H9 (cell line): ENCODE measurements at regions not wholly inside any gene's neighbourhood (a gene's known extent, or its start where the extent isn't known, plus 50 kb on each side); places are given as distances from the start of the nearest gene placed in this dataset.
"Not testable (repeated sequence)": the region's sequence is repeated elsewhere in the genome, so short reads cannot be mapped to it uniquely, and the experiment has no call there.

ENCODE experiments used
- DNase-seq: peaks from one replicate; pipeline ENCODE4 v3.0.0-alpha.2; 2017
- H2AFZ ChIP-seq: one replicate; pipeline ENCODE4 v1.6.1; 2013; ENCODE audit warnings: mild to moderate bottlenecking, low read length, control low read depth, moderate library complexity
- H2AK5ac ChIP-seq: 2 replicates; pipeline ENCODE4 v1.6.1; 2013; ENCODE audit warnings: low read length, control low read depth, mixed read lengths; ENCODE audit not compliant: insufficient read length
- H2BK120ac ChIP-seq: one replicate; pipeline ENCODE4 v1.6.1; 2013; ENCODE audit warnings: low read depth, mild to moderate bottlenecking, low read length, control low read depth, inconsistent platforms; ENCODE audit not compliant: poor library complexity, severe bottlenecking
- H2BK12ac ChIP-seq: 2 replicates; pipeline ENCODE4 v1.6.1; 2013; ENCODE audit warnings: low read length, control low read depth, mixed read lengths, low read depth; ENCODE audit not compliant: insufficient read length
- H2BK15ac ChIP-seq: 2 replicates; pipeline ENCODE4 v1.6.1; 2013; ENCODE audit warnings: low read depth, low read length, control low read depth
- H2BK20ac ChIP-seq: one replicate; pipeline ENCODE4 v1.6.1; 2013; ENCODE audit warnings: low read depth, mild to moderate bottlenecking, low read length, control low read depth, inconsistent platforms; ENCODE audit not compliant: poor library complexity, severe bottlenecking
- H2BK5ac ChIP-seq: 2 replicates; pipeline ENCODE4 v1.6.1; 2013; ENCODE audit warnings: low read length, control low read depth, mixed read lengths; ENCODE audit not compliant: insufficient read length
- H3K14ac ChIP-seq: 2 replicates; pipeline ENCODE4 v1.6.1; 2013; ENCODE audit warnings: low read length, control low read depth; ENCODE audit not compliant: insufficient read depth
- H3K18ac ChIP-seq: 2 replicates; pipeline ENCODE4 v1.6.1; 2013; ENCODE audit warnings: low read depth, mild to moderate bottlenecking, mixed read lengths, low read length, control low read depth; ENCODE audit not compliant: insufficient read length
- H3K23ac ChIP-seq: 2 replicates; pipeline ENCODE4 v1.6.1; 2013; ENCODE audit warnings: low read length, control low read depth, mixed read lengths, low read depth; ENCODE audit not compliant: insufficient read length
- H3K23me2 ChIP-seq: 2 replicates; pipeline ENCODE4 v1.6.1; 2013; ENCODE audit warnings: low read depth, mild to moderate bottlenecking, mixed read lengths, low read length, control low read depth; ENCODE audit not compliant: insufficient read length, poor library complexity, severe bottlenecking
- H3K27ac ChIP-seq: 2 replicates; pipeline ENCODE4 v1.5.1; 2013; ENCODE audit warnings: low read length, control low read depth, mixed read lengths, low read depth; ENCODE audit not compliant: insufficient read length
- H3K27me3 ChIP-seq: 2 replicates; pipeline ENCODE4 v1.6.1; 2013; ENCODE audit warnings: low read length, control low read depth, inconsistent platforms; ENCODE audit not compliant: insufficient read depth
- H3K4ac ChIP-seq: 2 replicates; pipeline ENCODE4 v1.6.1; 2013; ENCODE audit warnings: low read depth, mild to moderate bottlenecking, control low read depth, inconsistent platforms, low read length, moderate library complexity
- H3K4me1 ChIP-seq: 2 replicates; pipeline ENCODE4 v1.6.1; 2013; ENCODE audit warnings: low read length, control low read depth, inconsistent platforms; ENCODE audit not compliant: insufficient read depth
- H3K4me2 ChIP-seq: 2 replicates; pipeline ENCODE4 v1.6.1; 2013; ENCODE audit warnings: low read length, control low read depth, mixed read lengths; ENCODE audit not compliant: insufficient read length, insufficient read depth
- H3K56ac ChIP-seq: 2 replicates; pipeline ENCODE4 v1.6.1; 2013; ENCODE audit warnings: low read depth, mild to moderate bottlenecking, mixed read lengths, low read length, control low read depth; ENCODE audit not compliant: insufficient read length
- H3K79me1 ChIP-seq: 2 replicates; pipeline ENCODE4 v1.6.1; 2013; ENCODE audit warnings: low read depth, mild to moderate bottlenecking, moderate library complexity, low read length, control low read depth, inconsistent platforms; ENCODE audit not compliant: insufficient read depth, poor library complexity, severe bottlenecking
- H3K79me2 ChIP-seq: 2 replicates; pipeline ENCODE4 v1.6.1; 2013; ENCODE audit warnings: low read length, control low read depth, inconsistent platforms; ENCODE audit not compliant: insufficient read depth
- H3K9ac ChIP-seq: 2 replicates; pipeline ENCODE4 v1.6.1; 2013; ENCODE audit warnings: low read length, control low read depth, mixed read lengths; ENCODE audit not compliant: insufficient read length; ENCODE audit errors: extremely low read depth
- H3K9me3 ChIP-seq: one replicate; pipeline ENCODE4 v1.6.1; 2013; ENCODE audit warnings: low read depth, low read length, inconsistent platforms; ENCODE audit not compliant: control insufficient read depth
- H3T11ph ChIP-seq: one replicate; pipeline ENCODE4 v1.6.1; 2013; ENCODE audit warnings: mild to moderate bottlenecking, low read length, control low read depth, inconsistent platforms
- H4K20me1 ChIP-seq: one replicate; pipeline ENCODE4 v1.6.1; 2013; ENCODE audit not compliant: control insufficient read depth, insufficient read length, insufficient read depth
- H4K5ac ChIP-seq: 2 replicates; pipeline ENCODE4 v1.6.1; 2013; ENCODE audit warnings: low read depth, mild to moderate bottlenecking, mixed read lengths, low read length, control low read depth; ENCODE audit not compliant: insufficient read length
- H4K8ac ChIP-seq: replicated peaks from 2 replicates; pipeline ENCODE4 v1.6.1; 2013; ENCODE audit warnings: low read length, control low read depth, mixed read lengths, low read depth; ENCODE audit not compliant: insufficient read length
- H4K91ac ChIP-seq: 2 replicates; pipeline ENCODE4 v1.6.1; 2013; ENCODE audit warnings: low read depth, mild to moderate bottlenecking, moderate library complexity, mixed read lengths, low read length, control low read depth; ENCODE audit not compliant: insufficient read length
- H3K27ac Mint-ChIP-seq, 3 experiments: 2 replicates in 2 of 3; 3 replicates in 1 of 3; pipeline ENCODE4 v1.8.0; 2020 to 2021; ENCODE audit warnings: mixed read lengths in 3 of 3, mild to moderate bottlenecking in 1 of 3, moderate library complexity in 1 of 3
- H3K27me3 Mint-ChIP-seq: 2 replicates; pipeline ENCODE4 v1.8.0; 2021; ENCODE audit warnings: low read depth, mild to moderate bottlenecking, moderate library complexity, mixed read lengths
- H3K36me3 Mint-ChIP-seq, 3 experiments: 2 replicates in 2 of 3; 3 replicates in 1 of 3; pipeline ENCODE4 v1.8.0; 2020 to 2021; ENCODE audit warnings: low read depth in 3 of 3, mixed read lengths in 3 of 3; ENCODE audit not compliant: insufficient read depth in 1 of 3
- H3K4me1 Mint-ChIP-seq, 2 experiments: 2 replicates each; pipeline ENCODE4 v1.8.0; 2020; ENCODE audit warnings: mixed read lengths in 2 of 2
- H3K4me3 Mint-ChIP-seq, 2 experiments: 2 replicates in 1 of 2; 3 replicates in 1 of 2; pipeline ENCODE4 v1.8.0; 2020 to 2021; ENCODE audit warnings: mild to moderate bottlenecking in 2 of 2, mixed read lengths in 2 of 2, moderate library complexity in 1 of 2
- H3K9me3 Mint-ChIP-seq, 2 experiments: 2 replicates in 1 of 2; 3 replicates in 1 of 2; pipeline ENCODE4 v1.8.0; 2020; ENCODE audit warnings: mild to moderate bottlenecking in 2 of 2, mixed read lengths in 2 of 2, moderate library complexity in 1 of 2
- WGBS: extraction: QIAGEN DNeasy Blood & Tissue Kit; methylation state at CpG from one replicate; pipeline ENCODE4 v1.1.7; 2013; ENCODE audit warnings: missing lambda C conversion rate, low lambda C conversion rate, mixed read lengths; ENCODE audit not compliant: insufficient read length; ENCODE audit errors: extremely low coverage; 5-methylcytosine and 5-hydroxymethylcytosine counted together
- TF ChIP-seq, protein P1 (sequence below): fragments of 200-600 bp; sonication (generic); conservative IDR thresholded peaks from 3 replicates; pipeline ENCODE4 v1.8.0; 2021; ENCODE audit warnings: antibody characterized with exemption, mild to moderate bottlenecking

DNA sequence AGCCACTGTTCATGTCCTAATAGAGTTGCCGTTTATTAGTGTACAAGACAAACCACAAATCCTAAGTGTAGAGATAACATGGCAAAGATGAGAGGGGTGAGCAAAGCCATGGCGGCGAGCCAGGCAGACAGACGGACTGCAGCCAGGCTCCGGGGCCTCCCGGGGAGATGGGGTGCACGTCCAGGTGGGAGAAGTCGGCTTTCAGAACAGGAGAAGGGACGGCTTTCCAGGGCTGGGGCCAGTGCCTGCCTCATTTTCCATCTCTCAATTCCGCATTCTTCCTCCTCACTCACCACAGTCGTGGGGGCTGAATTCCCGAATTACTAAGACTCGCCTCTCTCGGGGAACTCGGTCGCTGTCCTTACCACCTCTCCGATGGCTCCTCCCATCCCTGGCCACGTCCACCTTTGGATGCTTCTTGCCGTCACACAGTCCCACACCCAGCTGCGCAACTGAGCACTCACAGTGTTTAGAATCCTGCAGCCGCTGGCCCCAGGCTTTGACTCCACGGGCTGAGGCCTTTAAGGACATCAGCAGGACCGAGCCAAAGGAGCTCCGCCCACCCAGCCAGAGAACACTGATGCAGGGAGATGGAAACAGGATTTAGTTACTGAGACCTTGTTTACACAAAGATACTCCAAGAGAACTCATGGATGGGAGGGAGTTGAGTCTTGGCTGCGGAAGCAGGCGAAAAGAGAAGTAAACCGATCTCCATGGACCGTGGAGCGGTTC lies 59.7 kb downstream of the RNF112 start:
- H3K27ac ChIP-seq = no peak overlapping the region
- no peak overlapping the region for H2BK15ac ChIP-seq
- H3K9ac ChIP-seq = no peak overlapping the region
- peak; percentile 67 for DNase-seq
- H2BK120ac ChIP-seq = no peak overlapping the region
- no peak overlapping the region for H3K4me2 ChIP-seq
- no peaks in the 10 kb centered on the region; the same call in 1 of the 2 replicates for H3K27me3 Mint-ChIP-seq
- H2AK5ac ChIP-seq = no peak overlapping the region
- no peaks in the 10 kb centered on the region for H3K79me1 ChIP-seq
- H4K20me1 ChIP-seq = no peaks in the 10 kb centered on the region
- H3K18ac ChIP-seq = peak overlapping the region; percentile 57
- H3K23ac ChIP-seq = no peak overlapping the region
- H3K27me3 ChIP-seq = no peaks in the 10 kb centered on the region
- H3K9me3 ChIP-seq = no peaks in the 10 kb centered on the region
- TF ChIP-seq, protein P1, sequence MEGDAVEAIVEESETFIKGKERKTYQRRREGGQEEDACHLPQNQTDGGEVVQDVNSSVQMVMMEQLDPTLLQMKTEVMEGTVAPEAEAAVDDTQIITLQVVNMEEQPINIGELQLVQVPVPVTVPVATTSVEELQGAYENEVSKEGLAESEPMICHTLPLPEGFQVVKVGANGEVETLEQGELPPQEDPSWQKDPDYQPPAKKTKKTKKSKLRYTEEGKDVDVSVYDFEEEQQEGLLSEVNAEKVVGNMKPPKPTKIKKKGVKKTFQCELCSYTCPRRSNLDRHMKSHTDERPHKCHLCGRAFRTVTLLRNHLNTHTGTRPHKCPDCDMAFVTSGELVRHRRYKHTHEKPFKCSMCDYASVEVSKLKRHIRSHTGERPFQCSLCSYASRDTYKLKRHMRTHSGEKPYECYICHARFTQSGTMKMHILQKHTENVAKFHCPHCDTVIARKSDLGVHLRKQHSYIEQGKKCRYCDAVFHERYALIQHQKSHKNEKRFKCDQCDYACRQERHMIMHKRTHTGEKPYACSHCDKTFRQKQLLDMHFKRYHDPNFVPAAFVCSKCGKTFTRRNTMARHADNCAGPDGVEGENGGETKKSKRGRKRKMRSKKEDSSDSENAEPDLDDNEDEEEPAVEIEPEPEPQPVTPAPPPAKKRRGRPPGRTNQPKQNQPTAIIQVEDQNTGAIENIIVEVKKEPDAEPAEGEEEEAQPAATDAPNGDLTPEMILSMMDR = no peak
- H3K79me2 ChIP-seq = no peaks in the 10 kb centered on the region
- H2AFZ ChIP-seq = peak overlapping the region; percentile 88
- no peak overlapping the region for H3T11ph ChIP-seq
- H3K14ac ChIP-seq = peak overlapping the region; percentile 20; the same call in 1 of the 2 replicates
- no CpG with 5 or more reads among the region's 29 CpGs for WGBS
- H3K23me2 ChIP-seq = no peaks in the 10 kb centered on the region
- no peak overlapping the region; a peak in 1 of 5 replicates for H3K4me3 Mint-ChIP-seq
- H3K9me3 Mint-ChIP-seq = peaks cover 14 to 17% of the 10 kb centered on the region in 2 experiments
- peak overlapping the region; percentile 52 to 93 (median 84); a peak in 4 of 7 replicates for H3K27ac Mint-ChIP-seq
- no peak overlapping the region for H4K91ac ChIP-seq
- H3K36me3 Mint-ChIP-seq = peaks cover 3 to 12% (median 7%) of the 10 kb centered on the region in 3 experiments; a peak in 5 of 7 replicates
- H3K4me1 ChIP-seq = peaks cover 4% of the 10 kb centered on the region; the same call in 1 of the 2 replicates
- H2BK12ac ChIP-seq = peak overlapping the region; percentile 76
- no peak overlapping the region for H4K8ac ChIP-seq
- no peak overlapping the region for H3K4ac ChIP-seq
- H2BK20ac ChIP-seq = no peak overlapping the region
- no peak overlapping the region for H4K5ac ChIP-seq
- no peak overlapping the region for H3K56ac ChIP-seq
- H3K4me1 Mint-ChIP-seq = peaks cover 23 to 28% of the 10 kb centered on the region in 2 experiments
- H2BK5ac ChIP-seq = no peak overlapping the region

DNA sequence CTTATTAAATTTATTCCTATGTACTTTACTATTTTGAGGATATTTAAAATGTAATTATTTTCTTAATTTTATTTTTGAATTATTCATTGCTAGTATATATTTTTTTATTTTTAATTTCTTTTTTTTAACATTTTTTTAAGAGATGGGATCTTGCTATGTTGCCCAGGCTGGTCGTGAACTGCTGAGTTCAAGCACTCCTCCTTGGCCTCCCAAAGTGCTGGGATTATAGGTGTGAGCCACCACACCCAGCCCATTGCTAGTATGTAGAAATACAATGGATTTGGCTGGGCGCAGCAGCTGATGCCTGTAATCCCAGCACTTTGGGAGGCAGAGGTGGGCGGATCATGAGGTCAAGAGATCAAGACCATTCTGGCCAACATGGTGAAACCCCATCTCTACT lies 59.2 kb upstream of the SLC47A1 start:
- not testable (repeated sequence) for H4K20me1 ChIP-seq, H2BK12ac ChIP-seq, H2AK5ac ChIP-seq, H3K27ac Mint-ChIP-seq, H2BK15ac ChIP-seq, DNase-seq, H3K4me3 Mint-ChIP-seq, H3K27me3 Mint-ChIP-seq, H3K27ac ChIP-seq, H4K8ac ChIP-seq, H3K23ac ChIP-seq, H3K79me2 ChIP-seq, H3K9me3 ChIP-seq, H3K18ac ChIP-seq, H4K91ac ChIP-seq, H3K56ac ChIP-seq, H3T11ph ChIP-seq, H3K4me1 ChIP-seq, H2AFZ ChIP-seq, H4K5ac ChIP-seq, H2BK120ac ChIP-seq, H3K4ac ChIP-seq, H3K23me2 ChIP-seq, H3K9ac ChIP-seq, H2BK20ac ChIP-seq, H3K27me3 ChIP-seq, H3K14ac ChIP-seq, H3K79me1 ChIP-seq, H3K4me2 ChIP-seq, H2BK5ac ChIP-seq
- H3K4me1 Mint-ChIP-seq = peaks cover 15 to 24% of the 10 kb centered on the region in 2 experiments
- H3K9me3 Mint-ChIP-seq = peaks cover 16 to 18% of the 10 kb centered on the region in 2 experiments
- H3K36me3 Mint-ChIP-seq = peaks cover 6 to 12% (median 7%) of the 10 kb centered on the region in 3 experiments; a peak in 6 of 7 replicates
- WGBS = no CpG with 5 or more reads among the region's 3 CpGs
